Gastrocnemius medialis (tissue), 4 donors: ENCODE measurements at regions not wholly inside any gene's neighbourhood (a gene's known extent, or its start where the extent isn't known, plus 50 kb on each side); places are given as distances from the start of the nearest gene placed in this dataset.

Experiments used
- POLR2A ChIP-seq, 2 donors: fragments of 450-650 bp; IDR thresholded peaks; one replicate each; pipeline ENCODE4 v1.6.1; 2017; ENCODE audit warnings: antibody characterized with exemption in 2 of 2, mild to moderate bottlenecking in 2 of 2, moderate library complexity in 2 of 2
- TF ChIP-seq, protein P1 (sequence below), 5 experiments: fragments of 450-650 bp in 3 of 5; fragments of 200-600 bp in 2 of 5; sonication (generic) in 2 of 5; IDR thresholded peaks in 4 of 5; conservative IDR thresholded peaks in 1 of 5; 1 replicate in 4 of 5; 2 replicates in 1 of 5; pipeline ENCODE4 v1.5.1; 2016 to 2019; ENCODE audit warnings: antibody characterized with exemption in 5 of 5, mild to moderate bottlenecking in 3 of 5, moderate library complexity in 3 of 5

DNA sequence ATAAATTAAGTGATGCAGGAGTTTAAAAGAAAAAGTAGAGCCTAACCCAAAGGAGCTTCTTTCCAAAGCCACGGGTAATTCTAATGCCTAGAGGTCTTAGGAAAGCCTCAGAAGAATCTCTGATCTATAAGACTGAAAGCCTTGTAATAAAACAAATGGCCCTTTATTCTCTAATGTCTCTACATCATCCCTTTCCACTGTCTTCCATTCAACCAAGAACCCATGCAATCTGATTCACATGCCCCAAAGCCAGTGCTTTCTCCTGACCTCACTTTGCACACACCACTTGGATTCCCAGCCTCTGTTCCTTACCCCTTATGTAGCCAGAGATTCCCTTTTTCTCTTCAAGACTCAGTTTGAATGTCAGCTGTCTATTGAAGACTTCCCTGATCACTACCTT is 252.9 kb upstream of the NRSN1 start:
- TF ChIP-seq POLR2A (IDR thresholded peaks at IDR 0.05) = no peak
- TF ChIP-seq, protein P1, sequence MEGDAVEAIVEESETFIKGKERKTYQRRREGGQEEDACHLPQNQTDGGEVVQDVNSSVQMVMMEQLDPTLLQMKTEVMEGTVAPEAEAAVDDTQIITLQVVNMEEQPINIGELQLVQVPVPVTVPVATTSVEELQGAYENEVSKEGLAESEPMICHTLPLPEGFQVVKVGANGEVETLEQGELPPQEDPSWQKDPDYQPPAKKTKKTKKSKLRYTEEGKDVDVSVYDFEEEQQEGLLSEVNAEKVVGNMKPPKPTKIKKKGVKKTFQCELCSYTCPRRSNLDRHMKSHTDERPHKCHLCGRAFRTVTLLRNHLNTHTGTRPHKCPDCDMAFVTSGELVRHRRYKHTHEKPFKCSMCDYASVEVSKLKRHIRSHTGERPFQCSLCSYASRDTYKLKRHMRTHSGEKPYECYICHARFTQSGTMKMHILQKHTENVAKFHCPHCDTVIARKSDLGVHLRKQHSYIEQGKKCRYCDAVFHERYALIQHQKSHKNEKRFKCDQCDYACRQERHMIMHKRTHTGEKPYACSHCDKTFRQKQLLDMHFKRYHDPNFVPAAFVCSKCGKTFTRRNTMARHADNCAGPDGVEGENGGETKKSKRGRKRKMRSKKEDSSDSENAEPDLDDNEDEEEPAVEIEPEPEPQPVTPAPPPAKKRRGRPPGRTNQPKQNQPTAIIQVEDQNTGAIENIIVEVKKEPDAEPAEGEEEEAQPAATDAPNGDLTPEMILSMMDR (IDR thresholded peaks at IDR 0.05 in 4 of 5, conservative IDR thresholded peaks at IDR 0.05 in 1 of 5) = no peak
